Peyer's patch (tissue), 4 donors: ENCODE measurements at regions not wholly inside any gene's neighbourhood (a gene's known extent, or its start where the extent isn't known, plus 50 kb on each side); places are given as distances from the start of the nearest gene placed in this dataset.

Source experiments
- CTCF ChIP-seq, 6 experiments: fragments of 450-650 bp in 4 of 6; fragments of 200-600 bp in 2 of 6; sonication (generic) in 1 of 6; IDR thresholded peaks; one replicate each; pipeline ENCODE4 v1.5.1; 2017 to 2019; ENCODE audit warnings: antibody characterized with exemption in 6 of 6, mild to moderate bottlenecking in 3 of 6, moderate library complexity in 1 of 6
- POLR2A ChIP-seq, 2 donors: fragments of 450-650 bp; IDR thresholded peaks; one replicate each; pipeline ENCODE4 v1.5.1; 2017; ENCODE audit warnings: antibody characterized with exemption in 2 of 2, mild to moderate bottlenecking in 2 of 2, moderate library complexity in 2 of 2

GRCh38 chr7:139561-140243, 52.7 kb upstream of the FAM20C start:
- no peak for TF ChIP-seq POLR2A (IDR thresholded peaks at IDR 0.05)
- TF ChIP-seq CTCF (IDR thresholded peaks at IDR 0.05) = no peak
